Osteoblast (primary cell): ENCODE measurements at regions not wholly inside any gene's neighbourhood (a gene's known extent, or its start where the extent isn't known, plus 50 kb on each side); places are given as distances from the start of the nearest gene placed in this dataset.

Experiments
- DNase-seq: peaks from one replicate; pipeline ENCODE4 v3.0.0; 2011; ENCODE audit warnings: low spot score, mixed read lengths; ENCODE audit not compliant: insufficient read length; ENCODE audit errors: missing footprints
- H2AFZ ChIP-seq: 2 replicates; pipeline ENCODE4 v1.6.0; 2011; ENCODE audit warnings: mild to moderate bottlenecking, low read length
- H3K27ac ChIP-seq: 2 replicates; pipeline ENCODE4 v1.5.1; 2011; ENCODE audit warnings: mild to moderate bottlenecking, low read depth, low read length, moderate library complexity
- H3K27me3 ChIP-seq: 2 replicates; pipeline ENCODE4 v1.6.0; 2012; ENCODE audit warnings: mild to moderate bottlenecking, control low read depth, inconsistent platforms, low read length, moderate library complexity; ENCODE audit not compliant: insufficient read depth
- H3K36me3 ChIP-seq: 2 replicates; pipeline ENCODE4 v1.5.1; 2011; ENCODE audit warnings: mild to moderate bottlenecking, low read length, control low read depth, moderate library complexity; ENCODE audit not compliant: insufficient read depth
- H3K4me1 ChIP-seq: 2 replicates; pipeline ENCODE4 v1.5.1; 2011; ENCODE audit warnings: mild to moderate bottlenecking, low read length, control low read depth, moderate library complexity; ENCODE audit not compliant: insufficient read depth
- H3K4me2 ChIP-seq: 2 replicates; pipeline ENCODE4 v1.6.0; 2011; ENCODE audit warnings: mild to moderate bottlenecking, low read length; ENCODE audit not compliant: insufficient read depth
- H3K4me3 ChIP-seq: fragments of 200-600 bp; sonication (generic); 3 replicates; pipeline ENCODE4 v1.5.1; 2012; ENCODE audit warnings: mild to moderate bottlenecking, low read length, inconsistent platforms; ENCODE audit not compliant: insufficient read depth
- H3K79me2 ChIP-seq: 2 replicates; pipeline ENCODE4 v1.6.0; 2012; ENCODE audit warnings: mild to moderate bottlenecking, low read length, control low read depth, inconsistent platforms; ENCODE audit not compliant: insufficient read depth
- H3K9me3 ChIP-seq: 2 replicates; pipeline ENCODE4 v1.5.1; 2011; ENCODE audit warnings: low read depth, low read length, control low read depth
- H4K20me1 ChIP-seq: 2 replicates; pipeline ENCODE4 v1.6.0; 2012; ENCODE audit warnings: mild to moderate bottlenecking, low read length, control low read depth; ENCODE audit not compliant: insufficient read depth
- TF ChIP-seq, protein P1 (sequence below): IDR thresholded peaks from 2 replicates; pipeline ENCODE4 v1.5.1; 2011; ENCODE audit warnings: mild to moderate bottlenecking, low read depth, low read length, moderate library complexity; ENCODE audit errors: extremely low read depth

- DNase-seq = no peak
- no peaks in the 10 kb centered on the region for H3K36me3 ChIP-seq
These were observed 483.8 kb upstream of the EYS start for GRCh38 chr6:66190858-66191257.

GRCh38 chr6:66189915-66190314, 482.9 kb upstream of the EYS start:
- DNase-seq = no peak
- H4K20me1 ChIP-seq = no peaks in the 10 kb centered on the region
- H3K79me2 ChIP-seq = no peaks in the 10 kb centered on the region

More at GRCh38 chr6:66190858-66191257, 483.8 kb upstream of the EYS start:
- TF ChIP-seq, protein P1, sequence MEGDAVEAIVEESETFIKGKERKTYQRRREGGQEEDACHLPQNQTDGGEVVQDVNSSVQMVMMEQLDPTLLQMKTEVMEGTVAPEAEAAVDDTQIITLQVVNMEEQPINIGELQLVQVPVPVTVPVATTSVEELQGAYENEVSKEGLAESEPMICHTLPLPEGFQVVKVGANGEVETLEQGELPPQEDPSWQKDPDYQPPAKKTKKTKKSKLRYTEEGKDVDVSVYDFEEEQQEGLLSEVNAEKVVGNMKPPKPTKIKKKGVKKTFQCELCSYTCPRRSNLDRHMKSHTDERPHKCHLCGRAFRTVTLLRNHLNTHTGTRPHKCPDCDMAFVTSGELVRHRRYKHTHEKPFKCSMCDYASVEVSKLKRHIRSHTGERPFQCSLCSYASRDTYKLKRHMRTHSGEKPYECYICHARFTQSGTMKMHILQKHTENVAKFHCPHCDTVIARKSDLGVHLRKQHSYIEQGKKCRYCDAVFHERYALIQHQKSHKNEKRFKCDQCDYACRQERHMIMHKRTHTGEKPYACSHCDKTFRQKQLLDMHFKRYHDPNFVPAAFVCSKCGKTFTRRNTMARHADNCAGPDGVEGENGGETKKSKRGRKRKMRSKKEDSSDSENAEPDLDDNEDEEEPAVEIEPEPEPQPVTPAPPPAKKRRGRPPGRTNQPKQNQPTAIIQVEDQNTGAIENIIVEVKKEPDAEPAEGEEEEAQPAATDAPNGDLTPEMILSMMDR = no peak
- H2AFZ ChIP-seq = no peak overlapping the region
- H4K20me1 ChIP-seq = no peaks in the 10 kb centered on the region
- no peaks in the 10 kb centered on the region for H3K27me3 ChIP-seq
- H3K4me2 ChIP-seq = no peak overlapping the region
- H3K4me3 ChIP-seq = no peak overlapping the region
- H3K4me1 ChIP-seq = no peaks in the 10 kb centered on the region
- H3K79me2 ChIP-seq = no peaks in the 10 kb centered on the region
- no peaks in the 10 kb centered on the region for H3K9me3 ChIP-seq
- no peak overlapping the region for H3K27ac ChIP-seq

DNA sequence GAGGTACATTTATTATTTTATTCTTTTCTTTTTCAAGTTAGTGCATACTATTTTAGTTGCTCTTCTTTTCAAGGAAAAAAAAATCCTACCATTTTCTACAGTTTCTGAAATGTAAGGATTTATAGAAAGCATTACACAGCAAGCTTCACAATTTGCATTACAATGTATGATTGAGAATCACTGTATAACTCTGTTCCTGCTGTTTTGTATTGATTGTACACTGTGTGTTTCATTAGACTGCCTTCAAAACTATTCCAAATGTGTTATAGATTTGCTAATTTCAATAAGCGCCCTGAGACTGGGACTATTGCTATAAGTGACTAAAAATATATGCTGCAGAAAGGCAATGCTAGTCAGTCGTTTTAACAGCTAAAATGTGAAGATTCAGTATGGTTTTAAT, 479.7 kb upstream of the EYS start:
- H3K4me3 ChIP-seq = no peak overlapping the region
- no peak overlapping the region for H3K27ac ChIP-seq
- DNase-seq = no peak
- no peaks in the 10 kb centered on the region for H3K9me3 ChIP-seq
- TF ChIP-seq, protein P1 = no peak
- no peaks in the 10 kb centered on the region for H3K36me3 ChIP-seq
- H3K4me2 ChIP-seq = no peak overlapping the region
- H3K4me1 ChIP-seq = no peaks in the 10 kb centered on the region
- H4K20me1 ChIP-seq = no peaks in the 10 kb centered on the region
- no peaks in the 10 kb centered on the region for H3K27me3 ChIP-seq
- no peak overlapping the region for H2AFZ ChIP-seq
- H3K79me2 ChIP-seq = no peaks in the 10 kb centered on the region

More at GRCh38 chr6:66189915-66190314, 482.9 kb upstream of the EYS start:
- Histone ChIP-seq H2AFZ (no peak overlapping the region), H3K4me3 (no peak overlapping the region), H3K9me3 (no peaks in the 10 kb centered on the region), H3K4me1 (no peaks in the 10 kb centered on the region), H3K27ac (no peak overlapping the region), H3K27me3 (no peaks in the 10 kb centered on the region), H3K36me3 (no peaks in the 10 kb centered on the region), H3K4me2 (no peak overlapping the region)
- TF ChIP-seq, protein P1 = no peak

DNA sequence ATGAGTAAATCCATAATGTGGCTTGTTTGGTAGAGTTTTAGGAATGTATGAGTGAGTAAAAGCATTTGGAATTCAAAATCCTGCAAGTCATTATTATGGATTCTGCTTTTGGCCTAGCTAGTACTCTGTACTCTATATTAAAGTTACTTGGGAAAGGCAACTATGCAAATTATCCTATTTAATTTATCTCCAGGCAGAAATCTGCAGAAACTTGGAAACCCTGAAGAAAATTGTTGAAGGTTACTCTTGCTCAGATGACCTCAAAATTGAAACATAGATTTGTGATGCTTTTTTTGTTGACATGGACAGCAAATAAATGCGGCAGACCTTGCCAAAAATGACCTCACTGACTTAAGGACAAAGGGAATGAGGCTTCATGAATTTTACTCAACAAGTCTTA, 477.1 kb upstream of the EYS start:
- Histone ChIP-seq H2AFZ (no peak overlapping the region), H3K4me2 (no peak overlapping the region), H3K4me1 (no peaks in the 10 kb centered on the region), H3K27me3 (no peaks in the 10 kb centered on the region), H3K79me2 (no peaks in the 10 kb centered on the region), H3K27ac (no peak overlapping the region), H4K20me1 (no peaks in the 10 kb centered on the region), H3K4me3 (no peak overlapping the region), H3K36me3 (no peaks in the 10 kb centered on the region), H3K9me3 (no peaks in the 10 kb centered on the region)
- TF ChIP-seq, protein P1 = no peak
- no peak for DNase-seq
